Coronary artery (tissue), 2 donors: ENCODE measurements at regions not wholly inside any gene's neighbourhood (a gene's known extent, or its start where the extent isn't known, plus 50 kb on each side); places are given as distances from the start of the nearest gene placed in this dataset.
"Not testable (repeated sequence)": the region's sequence is repeated elsewhere in the genome, so short reads cannot be mapped to it uniquely, and the experiment has no call there.

Experiments used
- DNase-seq: peaks from one replicate; pipeline ENCODE4 v3.0.0-alpha.2; 2017; ENCODE audit warnings: low spot score
- H3K27ac ChIP-seq, 2 donors: fragments of 200-600 bp; sonication (generic); one replicate each; pipeline ENCODE4 v1.5.1; 2016 to 2019
- H3K4me3 ChIP-seq: fragments of 200-600 bp; sonication (generic); 2 replicates; pipeline ENCODE4 v1.5.1; 2016; ENCODE audit warnings: mild to moderate bottlenecking, moderate library complexity
- CTCF ChIP-seq: fragments of 200-600 bp; sonication (generic); IDR thresholded peaks from one replicate; pipeline ENCODE4 v1.5.1; 2019; ENCODE audit warnings: antibody characterized with exemption

DNA sequence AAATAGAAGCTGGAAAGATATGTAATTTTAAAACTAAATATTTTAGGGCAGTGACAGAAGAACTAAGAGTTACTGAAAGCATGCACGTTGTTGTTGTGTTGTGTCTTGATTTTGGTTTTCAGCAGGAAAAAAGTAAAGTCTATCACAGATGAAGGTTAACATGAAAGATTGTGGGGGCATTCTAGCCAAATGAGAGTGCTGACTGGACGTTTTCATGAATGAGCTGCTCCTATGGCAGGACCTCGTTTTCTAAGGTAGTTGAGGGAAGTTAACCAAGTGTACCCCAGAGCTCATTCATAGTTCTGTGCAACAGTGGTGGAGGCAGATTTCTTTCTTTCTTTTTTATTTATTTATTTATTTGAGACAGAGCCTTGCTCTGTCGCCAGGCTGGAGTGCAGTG is 194.6 kb upstream of the IRS2 start:
- no peak overlapping the region for H3K4me3 ChIP-seq
- no peak for DNase-seq
- TF ChIP-seq CTCF, result no peak
- no peak overlapping the region for H3K27ac ChIP-seq

GRCh38 chr13:109979676-109980075 is 193.3 kb upstream of the IRS2 start:
- not testable (repeated sequence) for H3K27ac ChIP-seq, DNase-seq

DNA sequence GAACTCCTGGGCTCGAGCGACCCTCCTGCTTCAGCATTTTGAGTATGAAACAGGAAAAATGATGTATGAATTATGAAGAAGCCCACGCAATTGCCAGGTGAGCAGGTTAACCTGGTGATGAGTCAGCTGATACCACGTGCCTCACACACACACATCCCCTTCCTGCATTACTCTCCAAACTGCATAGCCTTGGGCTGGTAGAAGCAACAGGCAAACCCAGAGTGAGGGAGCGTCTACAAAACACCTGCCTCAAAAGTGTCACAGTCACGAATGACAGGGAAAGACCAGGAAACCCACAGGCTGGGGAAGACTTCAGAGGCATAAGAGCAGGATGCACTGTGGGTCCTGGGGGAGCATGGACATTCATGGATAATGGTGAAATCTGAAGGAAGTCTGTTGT is 192.8 kb upstream of the IRS2 start:
- TF ChIP-seq CTCF, result no peak
- no peak overlapping the region for H3K27ac ChIP-seq
- DNase-seq, result peak; percentile 24
- no peak overlapping the region for H3K4me3 ChIP-seq

More at GRCh38 chr13:109979676-109980075, 193.3 kb upstream of the IRS2 start:
- H3K4me3 ChIP-seq, result not testable (repeated sequence)

DNA sequence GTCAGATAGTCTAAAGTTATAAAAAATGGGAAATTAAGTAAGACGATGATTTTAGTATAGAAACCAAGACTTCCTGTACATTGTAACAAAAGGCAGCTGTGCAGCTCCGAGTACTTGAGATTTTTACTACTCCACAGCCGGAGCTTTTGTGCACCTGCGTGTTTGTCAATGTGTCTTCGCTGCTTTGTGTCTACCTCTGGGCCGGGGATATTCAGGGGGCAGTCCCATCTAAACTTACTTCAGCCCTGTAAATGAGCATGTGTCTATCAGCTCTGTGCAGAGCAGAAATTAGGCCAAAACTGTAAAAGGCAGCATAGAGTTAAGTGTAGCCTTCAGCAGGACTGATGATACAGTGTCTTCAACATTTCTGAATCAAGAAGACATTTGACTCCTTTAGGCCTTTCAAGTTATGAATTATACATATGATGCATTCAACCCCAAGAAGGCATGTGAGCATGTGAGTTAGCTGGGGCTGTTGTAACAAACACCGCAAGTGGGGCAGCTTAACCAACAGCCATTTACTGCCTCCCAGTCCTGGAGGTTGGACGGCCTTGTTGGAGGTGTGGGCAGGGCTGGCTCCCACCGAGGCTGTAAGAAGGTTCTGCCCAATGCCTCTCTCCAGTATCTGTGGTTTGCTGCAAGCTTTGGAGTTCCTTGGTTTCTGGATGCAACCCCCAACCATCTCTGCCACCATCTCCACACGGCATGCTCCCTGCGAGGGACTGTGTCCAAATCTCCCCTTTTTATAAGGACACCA is 191.0 kb upstream of the IRS2 start:
- no peak for TF ChIP-seq CTCF
- no peak overlapping the region for H3K4me3 ChIP-seq
- H3K27ac ChIP-seq, result no peak overlapping the region
- DNase-seq, result no peak

DNA sequence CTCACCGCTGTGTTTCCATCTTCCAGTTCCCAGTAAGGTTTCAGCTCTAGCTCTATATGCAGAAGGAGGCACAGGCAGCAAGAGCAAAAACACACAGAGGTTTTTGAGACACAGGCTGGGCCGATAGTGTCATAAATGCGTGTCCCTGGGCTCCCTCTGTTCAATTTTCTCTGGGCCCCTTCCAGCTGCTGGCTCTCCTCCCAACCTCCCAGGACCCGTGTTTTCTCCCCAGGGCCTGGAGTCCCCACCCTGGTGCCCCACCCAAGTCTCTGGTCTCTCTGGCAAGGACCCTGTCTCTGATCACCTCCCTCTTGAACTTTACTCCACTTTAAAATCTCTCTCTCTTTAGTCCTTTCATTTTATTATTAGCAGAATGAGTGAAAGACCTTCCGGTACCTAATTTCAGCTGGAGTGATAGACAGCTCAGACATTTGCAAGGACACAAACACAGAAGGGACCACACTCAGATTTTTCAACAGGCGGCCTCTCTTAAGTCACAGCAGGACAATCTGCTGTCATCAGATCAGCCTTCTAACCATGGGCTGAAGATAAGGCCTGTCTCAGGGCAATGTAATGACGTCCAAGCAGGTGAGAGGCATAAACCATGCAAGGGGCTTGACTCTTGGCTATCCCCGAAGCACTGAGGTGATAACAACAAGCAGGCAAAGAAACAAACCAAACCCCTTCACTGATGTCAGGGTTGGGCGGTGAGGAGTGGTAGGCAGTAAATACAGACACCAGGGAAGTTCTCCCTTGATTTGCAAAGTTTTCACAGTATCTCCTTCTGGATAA is 190.0 kb upstream of the IRS2 start:
- no peak for TF ChIP-seq CTCF
- Histone ChIP-seq H3K4me3 (no peak overlapping the region), H3K27ac (no peak overlapping the region)
- no peak for DNase-seq

GRCh38 chr13:109974354-109974753 is 188.0 kb upstream of the IRS2 start:
- no peak for TF ChIP-seq CTCF
- Histone ChIP-seq H3K27ac (no peak overlapping the region), H3K4me3 (no peak overlapping the region)
- DNase-seq, result no peak

- Histone ChIP-seq H3K27ac (no peak overlapping the region), H3K4me3 (no peak overlapping the region)
- DNase-seq, result no peak
- TF ChIP-seq CTCF, result no peak
These were observed 186.9 kb upstream of the IRS2 start for GRCh38 chr13:109973279-109973678.
